Liver (tissue), 8 donors: ENCODE measurements at regions not wholly inside any gene's neighbourhood (a gene's known extent, or its start where the extent isn't known, plus 50 kb on each side); places are given as distances from the start of the nearest gene placed in this dataset.

Experiments used
- DNase-seq: peaks from one replicate; pipeline ENCODE4 v3.0.0-alpha.2; 2017; ENCODE audit warnings: low spot score
- H3K27ac ChIP-seq, 2 donors: one replicate each; pipeline ENCODE4 v1.7.0; 2013; ENCODE audit warnings: inconsistent platforms in 2 of 2, low read length in 2 of 2, control low read depth in 1 of 2, low read depth in 1 of 2, mild to moderate bottlenecking in 1 of 2
- H3K27me3 ChIP-seq, 4 donors: one replicate each; pipeline versions ENCODE4 v1.6.1 to v1.7.0; 2013; ENCODE audit warnings: low read length in 3 of 4, inconsistent platforms in 1 of 4, mild to moderate bottlenecking in 1 of 4, moderate library complexity in 1 of 4; ENCODE audit not compliant: control insufficient read depth in 4 of 4, insufficient read depth in 4 of 4
- H3K36me3 ChIP-seq, 4 donors: one replicate each; pipeline versions ENCODE4 v1.6.1 to v1.7.0; 2013; ENCODE audit warnings: low read length in 3 of 4, mild to moderate bottlenecking in 3 of 4, low read depth in 1 of 4, moderate library complexity in 1 of 4; ENCODE audit not compliant: control insufficient read depth in 4 of 4, insufficient read depth in 3 of 4
- H3K4me1 ChIP-seq, 4 donors: one replicate each; pipeline versions ENCODE4 v1.6.1 to v1.7.0; 2013; ENCODE audit warnings: low read length in 3 of 4, mild to moderate bottlenecking in 3 of 4, moderate library complexity in 1 of 4; ENCODE audit not compliant: control insufficient read depth in 4 of 4, insufficient read depth in 4 of 4
- H3K4me3 ChIP-seq, 3 donors: one replicate each; pipeline versions ENCODE4 v1.6.1 to v1.7.0; 2013; ENCODE audit warnings: low read length in 3 of 3, control low read depth in 1 of 3, low read depth in 1 of 3, mild to moderate bottlenecking in 1 of 3
- H3K9ac ChIP-seq, 2 donors: one replicate each; pipeline ENCODE4 v1.7.0; 2013; ENCODE audit warnings: low read length in 2 of 2, mild to moderate bottlenecking in 2 of 2, moderate library complexity in 2 of 2, control low read depth in 1 of 2, low read depth in 1 of 2
- H3K9me3 ChIP-seq, 4 donors: one replicate each; pipeline versions ENCODE4 v1.6.1 to v1.7.0; 2013; ENCODE audit warnings: low read length in 3 of 4; ENCODE audit not compliant: control insufficient read depth in 4 of 4
- ATF3 ChIP-seq: IDR thresholded peaks from 2 replicates; pipeline ENCODE4 v1.6.1; 2016; ENCODE audit warnings: antibody characterized with exemption
- CTCF ChIP-seq: fragments of 150-350 bp; IDR thresholded peaks from 2 replicates; pipeline ENCODE4 v1.5.1; 2017; ENCODE audit warnings: improper control_type of control experiment, low read depth, low read length; ENCODE audit not compliant: missing input control
- EGR1 ChIP-seq, 2 donors: IDR thresholded peaks; 2 replicates each; pipeline ENCODE4 v1.6.1; 2016 to 2018; ENCODE audit warnings: antibody characterized with exemption in 2 of 2, low read depth in 2 of 2
- FOXA1 ChIP-seq: IDR thresholded peaks from 2 replicates; pipeline ENCODE4 v1.6.1; 2016; ENCODE audit warnings: antibody characterized with exemption
- FOXA2 ChIP-seq: IDR thresholded peaks from 2 replicates; pipeline ENCODE4 v1.6.1; 2016; ENCODE audit warnings: antibody characterized with exemption
- GABPA ChIP-seq, 2 donors: IDR thresholded peaks in 1 of 2; conservative IDR thresholded peaks in 1 of 2; 2 replicates each; pipeline ENCODE4 v1.6.1; 2016; ENCODE audit warnings: antibody characterized with exemption in 2 of 2, mild to moderate bottlenecking in 1 of 2, moderate library complexity in 1 of 2
- HNF4A ChIP-seq, 2 donors: conservative IDR thresholded peaks; 2 replicates each; pipeline ENCODE4 v1.6.1; 2016; ENCODE audit warnings: antibody characterized with exemption in 2 of 2, mild to moderate bottlenecking in 2 of 2
- HNF4G ChIP-seq: IDR thresholded peaks from 2 replicates; pipeline ENCODE4 v1.6.1; 2016; ENCODE audit warnings: antibody characterized with exemption
- MAX ChIP-seq: IDR thresholded peaks from 2 replicates; pipeline ENCODE4 v1.6.1; 2016; ENCODE audit warnings: antibody characterized with exemption
- REST ChIP-seq: IDR thresholded peaks from 2 replicates; pipeline ENCODE4 v1.6.1; 2016; ENCODE audit warnings: antibody characterized with exemption, mild to moderate bottlenecking
- RXRA ChIP-seq, 2 donors: IDR thresholded peaks; 2 replicates each; pipeline ENCODE4 v1.6.1; 2017 to 2018; ENCODE audit warnings: antibody characterized with exemption in 2 of 2, mild to moderate bottlenecking in 1 of 2
- SP1 ChIP-seq: IDR thresholded peaks from 2 replicates; pipeline ENCODE4 v1.6.1; 2018; ENCODE audit warnings: antibody characterized with exemption, mild to moderate bottlenecking
- TAF1 ChIP-seq: conservative IDR thresholded peaks from 2 replicates; pipeline ENCODE4 v1.6.1; 2016; ENCODE audit warnings: antibody characterized with exemption, mild to moderate bottlenecking
- YY1 ChIP-seq: IDR thresholded peaks from 2 replicates; pipeline ENCODE4 v1.6.1; 2016; ENCODE audit warnings: antibody characterized with exemption, mild to moderate bottlenecking
- WGBS: extraction: QIAGEN DNeasy Blood & Tissue Kit; methylation state at CpG from one replicate; pipeline ENCODE4 v1.1.7; 2013; 5-methylcytosine and 5-hydroxymethylcytosine counted together
- donor health status: healthy.
- donor health status: healthy.
- donor health status: healthy.
- donor health status: healthy.
- donor health status: healthy.

GRCh38 chr15:35141743-35142471, 56.8 kb upstream of the NANOGP8 start (continued):
- TF ChIP-seq EGR1 (IDR thresholded peaks at IDR 0.05; ENCODE audit: low read depth in 2 of 2): no peak
- TF ChIP-seq TAF1: no peak
- no peak for TF ChIP-seq HNF4A (conservative IDR thresholded peaks at IDR 0.05)

- TF ChIP-seq RXRA (IDR thresholded peaks at IDR 0.05) (no peak), SP1 (no peak), FOXA1 (no peak), EGR1 (IDR thresholded peaks at IDR 0.05; ENCODE audit: low read depth in 2 of 2) (no peak), ATF3 (no peak), HNF4A (conservative IDR thresholded peaks at IDR 0.05) (no peak), YY1 (no peak), CTCF (no peak), REST (no peak), FOXA2 (no peak), GABPA (IDR thresholded peaks at IDR 0.05 in 1 of 2, conservative IDR thresholded peaks at IDR 0.05 in 1 of 2) (no peak), MAX (no peak)
- H3K4me1 ChIP-seq: no peaks in the 10 kb centered on the region
- H3K27me3 ChIP-seq: no peaks in the 10 kb centered on the region
- H3K9me3 ChIP-seq: no peaks in the 10 kb centered on the region
- no peak overlapping the region for H3K4me3 ChIP-seq
- DNase-seq: no peak
- no peak overlapping the region for H3K9ac ChIP-seq
- no peak overlapping the region for H3K27ac ChIP-seq
- no peaks in the 10 kb centered on the region for H3K36me3 ChIP-seq
- WGBS: 95% methylated on average over 6 of the region's 6 CpGs
These were observed 54.7 kb upstream of the NANOGP8 start for GRCh38 chr15:35139822-35140221.

- no peak overlapping the region for H3K27ac ChIP-seq
- no peak overlapping the region for H3K4me3 ChIP-seq
- TF ChIP-seq HNF4G (no peak), ATF3 (no peak), HNF4A (conservative IDR thresholded peaks at IDR 0.05) (no peak)
- no peaks in the 10 kb centered on the region for H3K9me3 ChIP-seq
- H3K27me3 ChIP-seq: no peaks in the 10 kb centered on the region
- no peaks in the 10 kb centered on the region for H3K36me3 ChIP-seq
- no peak for DNase-seq
- H3K9ac ChIP-seq: no peak overlapping the region
- H3K4me1 ChIP-seq: no peaks in the 10 kb centered on the region
These were observed 52.1 kb upstream of the NANOGP8 start for GRCh38 chr15:35137190-35137574.
